Adrenal gland (tissue), 5 donors: ENCODE measurements at regions not wholly inside any gene's neighbourhood (a gene's known extent, or its start where the extent isn't known, plus 50 kb on each side); places are given as distances from the start of the nearest gene placed in this dataset.

Experiments
- POLR2A ChIP-seq, 2 donors: fragments of 450-650 bp; IDR thresholded peaks; one replicate each; pipeline ENCODE4 v1.6.1; 2017; ENCODE audit warnings: antibody characterized with exemption in 2 of 2, mild to moderate bottlenecking in 2 of 2, moderate library complexity in 1 of 2
- TF ChIP-seq, protein P1 (sequence below), 6 experiments: fragments of 450-650 bp in 4 of 6; fragments of 200-600 bp in 2 of 6; sonication (generic) in 1 of 6; IDR thresholded peaks; 1 replicate in 5 of 6; 2 replicates in 1 of 6; pipeline versions ENCODE4 v1.5.1 to v1.8.0; 2016 to 2021; ENCODE audit warnings: antibody characterized with exemption in 6 of 6, mild to moderate bottlenecking in 2 of 6, moderate library complexity in 1 of 6
- donor health status: DM: no; HTN: no; CAD: no.

DNA sequence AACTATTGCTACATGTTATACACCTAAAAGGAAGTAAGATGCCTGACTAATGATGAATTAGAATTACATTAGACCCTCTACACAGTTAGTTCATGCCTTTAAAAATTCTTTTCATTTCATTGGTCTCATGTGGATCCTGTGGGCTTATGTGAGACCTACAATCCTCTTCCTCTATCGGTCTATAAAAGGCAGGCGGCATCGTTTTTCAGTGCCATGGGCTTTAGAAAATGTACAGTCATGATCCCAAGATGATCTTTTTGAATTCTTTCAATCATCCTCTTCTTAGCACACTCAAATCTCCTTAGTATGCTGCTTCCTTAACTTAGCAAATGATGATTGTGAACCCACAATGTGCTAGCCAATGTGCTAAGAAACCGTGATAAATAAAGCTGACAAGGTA lies 193.9 kb downstream of the ZNF608 start:
- TF ChIP-seq, protein P1, sequence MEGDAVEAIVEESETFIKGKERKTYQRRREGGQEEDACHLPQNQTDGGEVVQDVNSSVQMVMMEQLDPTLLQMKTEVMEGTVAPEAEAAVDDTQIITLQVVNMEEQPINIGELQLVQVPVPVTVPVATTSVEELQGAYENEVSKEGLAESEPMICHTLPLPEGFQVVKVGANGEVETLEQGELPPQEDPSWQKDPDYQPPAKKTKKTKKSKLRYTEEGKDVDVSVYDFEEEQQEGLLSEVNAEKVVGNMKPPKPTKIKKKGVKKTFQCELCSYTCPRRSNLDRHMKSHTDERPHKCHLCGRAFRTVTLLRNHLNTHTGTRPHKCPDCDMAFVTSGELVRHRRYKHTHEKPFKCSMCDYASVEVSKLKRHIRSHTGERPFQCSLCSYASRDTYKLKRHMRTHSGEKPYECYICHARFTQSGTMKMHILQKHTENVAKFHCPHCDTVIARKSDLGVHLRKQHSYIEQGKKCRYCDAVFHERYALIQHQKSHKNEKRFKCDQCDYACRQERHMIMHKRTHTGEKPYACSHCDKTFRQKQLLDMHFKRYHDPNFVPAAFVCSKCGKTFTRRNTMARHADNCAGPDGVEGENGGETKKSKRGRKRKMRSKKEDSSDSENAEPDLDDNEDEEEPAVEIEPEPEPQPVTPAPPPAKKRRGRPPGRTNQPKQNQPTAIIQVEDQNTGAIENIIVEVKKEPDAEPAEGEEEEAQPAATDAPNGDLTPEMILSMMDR (IDR thresholded peaks at IDR 0.05) = no peak
- TF ChIP-seq POLR2A (IDR thresholded peaks at IDR 0.05) = no peak
